K562 (cell line): ENCODE measurements at regions not wholly inside any gene's neighbourhood (a gene's known extent, or its start where the extent isn't known, plus 50 kb on each side); places are given as distances from the start of the nearest gene placed in this dataset.

ENCODE experiments used
- ATAC-seq: fragments of 200-7000 bp; cut with Tn5 transposase; 3 replicates; pipeline ENCODE4 v1.9.1; 2020; ENCODE audit warnings: moderate library complexity
- BruUV-seq: library from RNA; stranded (reverse); fragments of 400-500 nt; replicated peaks from 2 replicates; lab custom pipeline; 2021; lab: Mats Ljungman, UMichigan
- CTCF ChIA-PET: fragments of 300-600 bp; formaldehyde crosslinking; extraction: SDS; loops from one replicate; lab custom pipeline; 2021; ENCODE audit warnings: low intra/inter-chr PET ratio; lab: Yijun Ruan, JAX
- POLR2A ChIA-PET: fragments of 300-600, 350-650 bp; sonication (Branson Sonifier 250); formaldehyde crosslinking; extraction: SDS; loops from one replicate; lab custom pipeline; 2021; ENCODE audit warnings: antibody characterized with exemption, inconsistent platforms; lab: Yijun Ruan, JAX
- DNase-seq, 4 experiments: peaks; one replicate each; pipeline versions ENCODE4 v3.0.0 to v3.0.0-alpha.2; 2011 to 2018; ENCODE audit warnings: low spot score in 3 of 4, mixed read lengths in 3 of 4; ENCODE audit errors: extremely low read depth in 1 of 4
- FAIRE-seq: peaks from 2 replicates; lab custom pipeline; 2011; peaks lifted over from hg19 to GRCh38; lab: Jason Lieb, UNC
- H2AFZ ChIP-seq: 2 replicates; pipeline ENCODE4 v1.6.0; 2011; ENCODE audit warnings: low read depth, low read length, control low read depth, inconsistent platforms
- H3K27ac ChIP-seq: fragments of 200-600 bp; 3 replicates; pipeline ENCODE4 v1.8.0; 2011; ENCODE audit warnings: low read depth, mild to moderate bottlenecking, control low read depth, inconsistent platforms, low read length, moderate library complexity, mixed read lengths; ENCODE audit errors: extremely low read depth
- H3K27me3 ChIP-seq, 2 experiments: fragments of 300-600 bp in 1 of 2; 2 replicates in 1 of 2; 3 replicates in 1 of 2; pipeline versions ENCODE4 v1.6.0 to v1.8.0; 2011; ENCODE audit warnings: inconsistent platforms in 2 of 2, low read length in 2 of 2, mild to moderate bottlenecking in 1 of 2, mixed read lengths in 1 of 2, moderate library complexity in 1 of 2; ENCODE audit not compliant: control insufficient read depth in 2 of 2, insufficient read depth in 2 of 2
- H3K36me3 ChIP-seq: fragments of 300-600 bp; 3 replicates; pipeline ENCODE4 v1.8.0; 2011; ENCODE audit warnings: mild to moderate bottlenecking, low read length, inconsistent platforms; ENCODE audit not compliant: control insufficient read depth, insufficient read depth
- H3K4me1 ChIP-seq, 2 experiments: fragments of 200-600 bp in 1 of 2; replicated peaks in 1 of 2; 2 replicates in 1 of 2; 3 replicates in 1 of 2; pipeline versions ENCODE4 v1.5.1 to v1.8.0; 2011; ENCODE audit warnings: inconsistent platforms in 2 of 2, low read length in 2 of 2, mild to moderate bottlenecking in 1 of 2, mixed read lengths in 1 of 2, moderate library complexity in 1 of 2; ENCODE audit not compliant: control insufficient read depth in 2 of 2, insufficient read depth in 2 of 2
- H3K4me2 ChIP-seq: 2 replicates; pipeline ENCODE4 v1.6.1; 2011; ENCODE audit warnings: low read length, control low read depth, inconsistent platforms, mixed read lengths; ENCODE audit not compliant: insufficient read depth
- H3K4me3 ChIP-seq: fragments of 200-600 bp; sonication (generic), shearing (Covaris generic); 2 replicates; pipeline ENCODE4 v1.5.1; 2016; ENCODE audit warnings: control low read depth, inconsistent platforms
- H3K79me2 ChIP-seq: fragments of 200-600 bp; 3 replicates; pipeline ENCODE4 v1.8.0; 2011; ENCODE audit warnings: low read length, inconsistent platforms; ENCODE audit not compliant: control insufficient read depth, insufficient read depth
- H3K9ac ChIP-seq, 2 experiments: 2 replicates each; pipeline versions ENCODE4 v1.6.0 to v1.6.1; 2011; ENCODE audit warnings: low read depth in 2 of 2, low read length in 2 of 2, control low read depth in 1 of 2, inconsistent platforms in 1 of 2, mild to moderate bottlenecking in 1 of 2, mixed read lengths in 1 of 2; ENCODE audit not compliant: insufficient read depth in 1 of 2
- H3K9me1 ChIP-seq: one replicate; pipeline ENCODE4 v1.6.0; 2011; ENCODE audit warnings: inconsistent platforms, mild to moderate bottlenecking, low read length, moderate library complexity; ENCODE audit not compliant: control insufficient read depth, insufficient read depth
- H3K9me3 ChIP-seq: replicated peaks from 2 replicates; pipeline ENCODE4 v1.5.1; 2011; ENCODE audit warnings: low read depth, low read length, inconsistent platforms; ENCODE audit not compliant: control insufficient read depth, insufficient read depth
- H4K20me1 ChIP-seq: replicated peaks from 2 replicates; pipeline ENCODE4 v1.6.1; 2011; ENCODE audit warnings: low read length, inconsistent platforms, mixed read lengths; ENCODE audit not compliant: control insufficient read depth, insufficient read depth
- HDAC1 ChIP-seq, 2 experiments: fragments of 450-650 bp; IDR thresholded peaks; 2 replicates each; pipeline ENCODE4 v1.6.1; 2016 to 2017; ENCODE audit warnings: inconsistent platforms in 1 of 2, mild to moderate bottlenecking in 1 of 2, moderate library complexity in 1 of 2
- KAT2B ChIP-seq: IDR thresholded peaks from one replicate; pipeline ENCODE4 v1.6.1; 2012; ENCODE audit warnings: low read depth, mild to moderate bottlenecking, control low read depth, inconsistent platforms, low read length, moderate library complexity
- RBM22 ChIP-seq: fragments of 200-400 bp; formaldehyde crosslinking; IDR thresholded peaks from 2 replicates; pipeline ENCODE4 v1.6.1; 2018; ENCODE audit warnings: low read length, low read depth; ENCODE audit not compliant: poor library complexity, severe bottlenecking
- RFX5 ChIP-seq: IDR thresholded peaks from 2 replicates; pipeline ENCODE4 v1.6.1; 2011; ENCODE audit warnings: low read depth, mild to moderate bottlenecking, improper control_type of control experiment, low read length
- SETDB1 ChIP-seq: IDR thresholded peaks from one replicate; pipeline ENCODE4 v1.6.1; 2012; ENCODE audit warnings: low read length, control low read depth, inconsistent platforms
- SIN3B ChIP-seq: fragments of 450-650 bp; IDR thresholded peaks from 2 replicates; pipeline ENCODE4 v1.6.1; 2017; ENCODE audit warnings: low read depth, mild to moderate bottlenecking, moderate library complexity
- SREBF1 ChIP-seq: fragments of 150-350 bp; IDR thresholded peaks from 2 replicates; pipeline ENCODE4 v1.6.1; 2014; ENCODE audit warnings: antibody characterized with exemption, low read depth, low read length, borderline replicate concordance
- TARDBP ChIP-seq: fragments of 450-650 bp; IDR thresholded peaks from 2 replicates; pipeline ENCODE4 v1.6.1; 2016
- ZBTB43 ChIP-seq: sonication (generic); formaldehyde crosslinking; IDR thresholded peaks from 2 replicates; pipeline ENCODE4 v1.8.0; 2023; ENCODE audit warnings: mild to moderate bottlenecking, missing genetic modification reagents
- ZZZ3 ChIP-seq: fragments of 450-650 bp; IDR thresholded peaks from 2 replicates; pipeline ENCODE4 v1.6.1; 2016; ENCODE audit warnings: antibody characterized with exemption, mild to moderate bottlenecking, moderate library complexity
- WGBS: fragments of 100-300 bp; shearing (Covaris generic); methylation state at CpG from one replicate; pipeline ENCODE4 v1.1.6; 2016; ENCODE audit warnings: low coverage, mixed read lengths; ENCODE audit not compliant: insufficient coverage; ENCODE audit errors: missing lambda C conversion rate; 5-methylcytosine and 5-hydroxymethylcytosine counted together
- in situ Hi-C: fragments of 300-500 bp; cut with MboI; formaldehyde crosslinking; loops from 4 replicates; pipeline ENCODE4 v1.15.0; 2018; ENCODE audit warnings: inconsistent platforms, mixed read lengths
- intact Hi-C: fragments of 100-400 bp; cut with micrococcal nuclease; formaldehyde crosslinking; loops from 2 replicates; pipeline ENCODE4 v1.14.2; 2022

- CTCF ChIA-PET: no interaction called here
- 2% methylated on average over 3 of the region's 3 CpGs for WGBS
Observed at GRCh38 chr10:106296750-106297392, 867.6 kb downstream of the SORCS1 start.

More at GRCh38 chr10:106296750-106297392, 867.6 kb downstream of the SORCS1 start:
- Histone ChIP-seq H3K27ac (no peak overlapping the region), H3K79me2 (no peaks in the 10 kb centered on the region), H3K9ac (no peak overlapping the region), H3K4me2 (no peak overlapping the region), H3K27me3 (no peaks in the 10 kb centered on the region), H3K4me3 (no peak overlapping the region), H3K9me1 (no peaks in the 10 kb centered on the region), H4K20me1 (no peaks in the 10 kb centered on the region), H3K36me3 (no peaks in the 10 kb centered on the region), H2AFZ (no peak overlapping the region), H3K4me1 (no peaks in the 10 kb centered on the region), H3K9me3 (no peaks in the 10 kb centered on the region)
- no TSS peak for BruUV-seq
- in situ Hi-C loops: no loop called here
- ATAC-seq (no peak), FAIRE-seq (no peak), DNase-seq (no peak)
- intact Hi-C loops: no loop called here
- POLR2A ChIA-PET: no interaction called here
- TF ChIP-seq ZZZ3: no peak
- no peak for TF ChIP-seq ZBTB43 (CRISPR knock-in tag)
- TF ChIP-seq RBM22: no peak
- TF ChIP-seq KAT2B: no peak
- TF ChIP-seq SETDB1: no peak
- no peak for TF ChIP-seq TARDBP
- no peak for TF ChIP-seq RFX5
- no peak for TF ChIP-seq HDAC1 (IDR thresholded peaks at IDR 0.05)
- TF ChIP-seq SREBF1: no peak
- TF ChIP-seq SIN3B: no peak
- TF ChIP-seq, all 486 proteins: peak for 0
